B cell (primary cell): ENCODE measurements at regions not wholly inside any gene's neighbourhood (a gene's known extent, or its start where the extent isn't known, plus 50 kb on each side); places are given as distances from the start of the nearest gene placed in this dataset.

ENCODE experiments used
- ATAC-seq: fragments of 200-7000 bp; cut with Tn5 transposase; one replicate; pipeline ENCODE4 v1.10.0; 2021; ENCODE audit warnings: low read depth, mild to moderate bottlenecking, moderate number of reproducible peaks, moderate library complexity
- CTCF ChIA-PET: fragments of 350-600 bp; sonication (Branson Sonifier 250); formaldehyde crosslinking; loops from one replicate; lab custom pipeline; 2021; ENCODE audit warnings: antibody characterized with exemption, inconsistent platforms; lab: Charles Lee
- POLR2A ChIA-PET: fragments of 350-600 bp; sonication (Branson Sonifier 250); formaldehyde crosslinking; loops from one replicate; lab custom pipeline; 2021; ENCODE audit warnings: antibody characterized with exemption; lab: Charles Lee
- DNase-seq: peaks from one replicate; pipeline ENCODE4 v3.0.0; 2013
- H2AFZ ChIP-seq: 2 replicates; pipeline ENCODE4 v1.6.1; 2012; ENCODE audit warnings: mild to moderate bottlenecking, low read depth, low read length; ENCODE audit not compliant: insufficient read depth, poor library complexity, severe bottlenecking
- H3K27ac ChIP-seq, 2 donors: 1 replicate in 1 of 2; 2 replicates in 1 of 2; pipeline ENCODE4 v1.5.1; 2012 to 2013; ENCODE audit warnings: low read length in 2 of 2, mild to moderate bottlenecking in 2 of 2, moderate library complexity in 1 of 2
- H3K27me3 ChIP-seq, 4 experiments: fragments of 200-600 bp in 1 of 4; sonication (generic) in 1 of 4; replicated peaks in 1 of 4; 1 replicate in 2 of 4; 2 replicates in 2 of 4; pipeline versions ENCODE4 v1.6.1 to v1.7.0; 2013 to 2016; ENCODE audit warnings: low read length in 3 of 4, mild to moderate bottlenecking in 2 of 4, mixed read lengths in 1 of 4, moderate library complexity in 1 of 4; ENCODE audit not compliant: insufficient read depth in 4 of 4, control insufficient read depth in 3 of 4; ENCODE audit errors: control extremely low read depth in 1 of 4
- H3K36me3 ChIP-seq, 2 experiments: replicated peaks in 1 of 2; 1 replicate in 1 of 2; 2 replicates in 1 of 2; pipeline versions ENCODE4 v1.6.1 to v1.7.1; 2013; ENCODE audit warnings: low read length in 1 of 2; ENCODE audit not compliant: insufficient read depth in 2 of 2, control insufficient read depth in 1 of 2; ENCODE audit errors: control extremely low read depth in 1 of 2, extremely low read depth in 1 of 2
- H3K4me1 ChIP-seq, 2 donors: fragments of 200-600 bp in 1 of 2; sonication (generic) in 1 of 2; 1 replicate in 1 of 2; 2 replicates in 1 of 2; pipeline versions ENCODE4 v1.5.1 to v1.6.1; 2013 to 2017; ENCODE audit warnings: low read length in 2 of 2; ENCODE audit not compliant: control insufficient read depth in 2 of 2, insufficient read depth in 2 of 2
- H3K4me2 ChIP-seq: replicated peaks from 2 replicates; pipeline ENCODE3; 2012; ENCODE audit warnings: mild to moderate bottlenecking, low read depth, low read length; ENCODE audit not compliant: poor library complexity, severe bottlenecking
- H3K4me3 ChIP-seq, 5 experiments: fragments of 200-600 bp in 1 of 5; sonication (generic) in 1 of 5; 1 replicate in 3 of 5; 2 replicates in 2 of 5; pipeline versions ENCODE4 v1.5.1 to v1.7.0; 2011 to 2016; ENCODE audit warnings: low read length in 4 of 5, mild to moderate bottlenecking in 4 of 5, low read depth in 2 of 5, control low read depth in 1 of 5, moderate library complexity in 1 of 5; ENCODE audit not compliant: insufficient read depth in 1 of 5; ENCODE audit errors: control extremely low read depth in 1 of 5, extremely low read depth in 1 of 5
- H3K79me2 ChIP-seq: fragments of 200-600 bp; sonication (generic); one replicate; pipeline ENCODE4 v1.6.0; 2016; ENCODE audit warnings: low read length; ENCODE audit not compliant: control insufficient read depth, insufficient read depth
- H3K9ac ChIP-seq: fragments of 200-600 bp; sonication (generic); 2 replicates; pipeline ENCODE4 v1.6.1; 2017; ENCODE audit warnings: mild to moderate bottlenecking, low read length, moderate library complexity
- H3K9me3 ChIP-seq, 3 donors: one replicate each; pipeline versions ENCODE4 v1.6.1 to v1.7.1; 2013; ENCODE audit warnings: low read length in 2 of 3; ENCODE audit not compliant: control insufficient read depth in 2 of 3, insufficient read depth in 1 of 3; ENCODE audit errors: control extremely low read depth in 1 of 3
- H4K20me1 ChIP-seq: 2 replicates; pipeline ENCODE4 v1.6.0; 2012; ENCODE audit warnings: mild to moderate bottlenecking, low read length; ENCODE audit not compliant: insufficient read depth, control insufficient read depth, poor library complexity, severe bottlenecking
- H3K27ac Mint-ChIP-seq: one replicate; pipeline ENCODE4 v1.8.0; 2021; ENCODE audit warnings: mixed read lengths
- H3K27me3 Mint-ChIP-seq: one replicate; pipeline ENCODE4 v1.8.0; 2021; ENCODE audit warnings: mixed read lengths
- H3K4me1 Mint-ChIP-seq: one replicate; pipeline ENCODE4 v1.8.0; 2021; ENCODE audit warnings: mixed read lengths
- H3K4me3 Mint-ChIP-seq: one replicate; pipeline ENCODE4 v1.8.0; 2021; ENCODE audit warnings: mixed read lengths
- H3K9me3 Mint-ChIP-seq: one replicate; pipeline ENCODE4 v1.8.0; 2022; ENCODE audit warnings: mixed read lengths; ENCODE audit not compliant: insufficient read depth
- CTCF ChIP-seq: fragments of 200-600 bp; IDR thresholded peaks from one replicate; pipeline ENCODE4 v1.8.0; 2022; ENCODE audit warnings: antibody characterized with exemption, mild to moderate bottlenecking
- EZH2 ChIP-seq: IDR thresholded peaks from 2 replicates; pipeline ENCODE4 v1.6.1; 2012; ENCODE audit warnings: borderline replicate concordance, low read depth, mild to moderate bottlenecking, moderate library complexity, low read length; ENCODE audit not compliant: insufficient read depth, poor library complexity, severe bottlenecking
- WGBS: methylation state at CpG from one replicate; pipeline ENCODE4 v1.1.5; 2013; ENCODE audit warnings: missing lambda C conversion rate; ENCODE audit not compliant: insufficient coverage; 5-methylcytosine and 5-hydroxymethylcytosine counted together
- intact Hi-C: fragments of 100-400 bp; cut with micrococcal nuclease; formaldehyde crosslinking; loops from one replicate; pipeline ENCODE4 v1.10.0; 2022

- H3K27ac Mint-ChIP-seq, result no peak overlapping the region
- no peaks in the 10 kb centered on the region for H3K9me3 Mint-ChIP-seq
- ATAC-seq, result no peak
- no peak overlapping the region for H3K4me3 Mint-ChIP-seq
- TF ChIP-seq EZH2, result no peak
- TF ChIP-seq CTCF, result no peak
- no peak overlapping the region for H2AFZ ChIP-seq
- H3K27me3 ChIP-seq, result no peaks in the 10 kb centered on the region
- H3K4me3 ChIP-seq, result no peak overlapping the region
- no peak for DNase-seq
- no peaks in the 10 kb centered on the region for H3K4me1 Mint-ChIP-seq
- no peaks in the 10 kb centered on the region for H3K27me3 Mint-ChIP-seq
- no peaks in the 10 kb centered on the region for H3K9me3 ChIP-seq
- H3K4me1 ChIP-seq, result no peaks in the 10 kb centered on the region
- intact Hi-C loops, result no loop called here
- WGBS, result 78% methylated on average over 4 of the region's 4 CpGs
- H3K4me2 ChIP-seq, result no peak overlapping the region
- H3K36me3 ChIP-seq, result no peaks in the 10 kb centered on the region
- ChIA-PET POLR2A (no interaction called here), CTCF (no interaction called here)
- H3K27ac ChIP-seq, result no peak overlapping the region
- no peak overlapping the region for H3K9ac ChIP-seq
- no peaks in the 10 kb centered on the region for H3K79me2 ChIP-seq
- H4K20me1 ChIP-seq, result no peaks in the 10 kb centered on the region
Measured at GRCh38 chr14:82796086-82796485, 1262.4 kb upstream of the SEL1L start.

- no peaks in the 10 kb centered on the region for H3K4me1 Mint-ChIP-seq
- TF ChIP-seq EZH2 (no peak), CTCF (no peak)
Measured at GRCh38 chr14:82798276-82798675, 1264.6 kb upstream of the SEL1L start.

More at GRCh38 chr14:82798276-82798675, 1264.6 kb upstream of the SEL1L start:
- Mint-ChIP-seq H3K9me3 (no peaks in the 10 kb centered on the region), H3K27me3 (no peaks in the 10 kb centered on the region), H3K4me3 (no peak overlapping the region), H3K27ac (no peak overlapping the region)
- no peak for ATAC-seq
- Histone ChIP-seq H3K4me1 (no peaks in the 10 kb centered on the region), H3K9ac (no peak overlapping the region), H3K27ac (no peak overlapping the region), H2AFZ (no peak overlapping the region), H3K9me3 (no peaks in the 10 kb centered on the region), H4K20me1 (no peaks in the 10 kb centered on the region), H3K27me3 (no peaks in the 10 kb centered on the region), H3K4me2 (no peak overlapping the region), H3K36me3 (no peaks in the 10 kb centered on the region), H3K79me2 (no peaks in the 10 kb centered on the region), H3K4me3 (no peak overlapping the region)
- no peak for DNase-seq
- whole genome bisulfite sequencing, result no CpG with 5 or more reads among the region's 1 CpG
- CTCF ChIA-PET, result no interaction called here
- POLR2A ChIA-PET, result no interaction called here
- intact Hi-C loops, result no loop called here
